Ureter (tissue), 1 donor: ENCODE measurements at regions not wholly inside any gene's neighbourhood (a gene's known extent, or its start where the extent isn't known, plus 50 kb on each side); places are given as distances from the start of the nearest gene placed in this dataset.
"Not testable (repeated sequence)": the region's sequence is repeated elsewhere in the genome, so short reads cannot be mapped to it uniquely, and the experiment has no call there.

Experiments used
- DNase-seq: peaks from one replicate; pipeline ENCODE4 v3.0.0-alpha.2; 2020; ENCODE audit warnings: low spot score
- donor health status: DM: yes; HTN: yes; CAD: no.

GRCh38 chr4:30837861-30838260 lies 117.7 kb downstream of the PCDH7 start:
- DNase-seq: no peak

DNA sequence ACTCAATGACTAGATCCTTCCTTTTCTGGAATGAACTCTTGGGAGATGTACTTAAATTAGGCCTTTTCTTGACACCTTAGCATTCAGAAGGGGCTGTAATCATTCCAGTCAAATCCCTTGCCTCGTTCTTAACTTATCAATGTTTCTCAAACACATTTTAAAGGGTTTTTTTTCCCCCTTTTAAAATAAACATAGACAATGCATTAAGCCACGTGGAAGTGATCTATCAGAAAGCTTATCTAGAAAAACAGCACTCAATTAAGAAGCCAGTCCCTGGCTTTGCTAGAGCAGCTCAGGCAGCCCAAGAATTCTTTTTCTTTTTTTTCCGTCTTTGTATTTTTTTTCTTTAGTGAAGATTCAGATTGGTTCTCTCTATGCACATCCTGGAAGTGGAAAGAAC lies 118.2 kb downstream of the PCDH7 start:
- no peak for DNase-seq

- DNase-seq: no peak
Observed at GRCh38 chr4:30839583-30840520, 119.7 kb downstream of the PCDH7 start.

- no peak for DNase-seq
Observed at GRCh38 chr4:30840571-30840970, 120.4 kb downstream of the PCDH7 start.

DNA sequence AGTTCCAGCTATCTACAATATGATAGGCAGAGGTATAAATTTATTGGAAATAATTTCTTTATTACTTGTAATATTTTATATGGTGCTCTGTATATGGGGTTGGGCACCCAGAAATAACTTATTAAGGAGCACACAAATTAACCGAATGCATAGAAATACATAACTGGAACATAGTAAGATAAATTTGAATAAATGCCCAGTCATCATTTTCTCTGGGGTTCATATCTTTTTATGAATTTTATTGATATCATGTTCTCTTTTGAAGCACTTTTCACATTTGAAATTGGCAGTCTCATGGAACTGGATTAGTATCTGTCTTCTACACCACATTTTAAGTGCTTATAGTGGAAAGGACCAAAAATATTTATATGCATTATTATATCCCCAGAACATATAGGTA lies 122.0 kb downstream of the PCDH7 start:
- no peak for DNase-seq

- no peak for DNase-seq
Observed at GRCh38 chr4:30842689-30843088, 122.5 kb downstream of the PCDH7 start.

GRCh38 chr4:30844861-30845582 lies 124.9 kb downstream of the PCDH7 start:
- no peak for DNase-seq

DNA sequence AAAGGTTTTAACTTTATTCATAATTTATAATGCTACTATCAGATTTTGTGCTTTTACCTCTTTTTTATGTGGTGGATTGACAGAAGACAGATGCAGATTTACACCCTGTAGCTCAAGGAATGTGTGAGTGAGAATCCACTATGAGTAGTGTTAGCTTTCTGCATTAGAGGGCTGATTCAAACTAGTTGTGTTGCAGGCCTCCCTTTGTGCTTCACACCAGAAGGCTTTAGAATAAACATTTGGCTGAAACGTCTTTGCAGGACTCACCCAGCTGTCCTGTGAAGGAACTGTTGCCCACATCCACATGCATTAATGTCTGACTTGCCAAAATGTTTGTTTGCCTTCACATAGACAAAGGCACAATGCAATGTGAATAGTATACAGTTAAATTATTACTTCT lies 127.0 kb downstream of the PCDH7 start:
- no peak for DNase-seq

- DNase-seq: no peak
Observed at GRCh38 chr4:30847958-30848357, 127.8 kb downstream of the PCDH7 start.

DNA sequence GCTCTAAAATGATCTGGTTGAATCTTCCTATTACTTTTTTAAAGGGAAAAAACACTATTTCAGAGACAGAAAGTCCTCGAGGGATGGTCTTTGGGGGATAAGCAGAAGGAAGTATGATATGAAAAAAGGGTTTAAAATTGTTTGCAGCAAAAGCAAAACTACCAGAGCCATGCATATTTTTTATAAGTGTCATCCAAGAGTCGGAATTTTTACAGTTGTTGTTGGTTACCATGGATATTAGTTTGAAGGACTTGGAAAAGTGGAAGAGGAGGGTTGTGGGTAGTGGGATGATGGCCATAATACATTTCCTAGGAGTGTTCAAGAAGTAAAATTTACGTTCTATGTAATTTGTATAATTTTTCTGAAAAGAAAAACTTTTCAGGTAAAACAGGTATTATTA lies 134.4 kb downstream of the PCDH7 start:
- DNase-seq: no peak

DNA sequence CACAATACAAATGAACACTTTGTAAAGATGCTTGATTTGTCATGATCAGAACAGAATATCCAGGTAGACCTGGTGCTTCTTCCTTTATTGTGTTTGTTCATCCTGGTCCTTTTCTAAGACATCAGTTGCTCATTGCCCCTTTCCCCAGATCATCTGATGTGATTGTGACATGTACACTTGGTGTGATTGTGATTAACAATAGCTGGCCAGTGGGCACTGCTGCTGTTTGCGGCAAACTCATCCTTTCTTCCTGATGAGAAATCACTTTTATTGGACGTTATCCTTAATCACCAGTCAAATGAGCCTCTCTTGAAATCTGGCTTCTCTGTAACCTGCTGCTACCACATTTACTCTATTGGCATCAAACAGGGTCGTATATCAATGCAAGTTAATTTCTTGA lies 135.1 kb downstream of the PCDH7 start:
- no peak for DNase-seq

- DNase-seq: no peak
Observed at GRCh38 chr4:30856795-30857564, 136.8 kb downstream of the PCDH7 start.

DNA sequence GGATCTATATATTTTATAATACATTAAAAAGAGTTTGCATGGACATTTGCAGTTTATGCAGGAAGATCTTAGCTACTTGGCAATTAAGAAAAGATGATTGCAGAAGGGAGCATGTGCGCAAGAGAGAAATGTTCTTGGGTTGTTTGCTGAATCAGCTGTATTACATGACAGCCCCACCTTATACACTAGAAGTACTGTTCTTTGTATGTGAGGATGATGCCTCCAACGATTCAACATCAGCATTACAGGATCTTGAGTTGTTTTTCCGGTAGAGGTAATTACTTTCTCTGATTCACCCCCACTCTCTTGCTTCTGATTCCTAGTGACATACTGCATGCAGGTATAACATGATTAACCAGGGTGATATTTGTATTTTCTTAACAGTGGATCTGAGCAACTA lies 140.8 kb downstream of the PCDH7 start:
- DNase-seq: no peak

DNA sequence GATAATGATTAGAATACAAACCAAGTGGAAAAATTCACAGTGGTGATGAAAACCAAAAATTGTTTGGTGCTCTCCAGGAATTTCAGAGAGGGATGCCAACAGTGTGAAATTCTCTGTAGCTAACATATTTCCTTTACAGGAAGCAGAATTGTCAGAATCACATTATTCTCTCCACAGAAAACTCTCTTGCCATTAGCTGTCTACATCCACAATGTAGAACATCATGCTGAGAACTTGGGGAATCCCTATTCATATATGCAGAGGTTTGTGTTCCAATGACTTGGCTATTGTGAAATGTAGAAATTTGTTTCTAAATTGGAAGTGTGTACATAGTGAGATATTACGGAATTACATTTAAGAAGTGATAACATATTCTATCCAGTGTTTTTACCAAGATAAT lies 142.0 kb downstream of the PCDH7 start:
- no peak for DNase-seq

DNA sequence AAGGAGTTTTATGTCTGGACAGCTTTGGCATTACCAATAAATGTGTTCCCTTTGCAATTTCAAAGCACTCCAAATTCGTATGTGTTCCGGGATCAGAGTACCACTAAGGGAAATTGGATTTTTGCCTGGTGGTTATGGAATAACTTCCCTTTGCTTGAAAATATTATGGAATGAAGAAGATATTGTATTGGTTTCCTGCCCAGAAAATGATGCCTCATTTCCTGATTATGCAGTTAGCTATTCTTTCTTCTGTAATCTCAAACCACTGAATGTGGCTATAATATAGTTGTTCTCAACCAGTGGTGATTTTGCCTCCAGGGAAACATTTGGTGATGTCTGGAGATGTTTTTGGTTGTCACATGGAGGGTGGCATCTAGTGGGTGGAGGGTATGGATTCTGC lies 142.9 kb downstream of the PCDH7 start:
- no peak for DNase-seq

DNA sequence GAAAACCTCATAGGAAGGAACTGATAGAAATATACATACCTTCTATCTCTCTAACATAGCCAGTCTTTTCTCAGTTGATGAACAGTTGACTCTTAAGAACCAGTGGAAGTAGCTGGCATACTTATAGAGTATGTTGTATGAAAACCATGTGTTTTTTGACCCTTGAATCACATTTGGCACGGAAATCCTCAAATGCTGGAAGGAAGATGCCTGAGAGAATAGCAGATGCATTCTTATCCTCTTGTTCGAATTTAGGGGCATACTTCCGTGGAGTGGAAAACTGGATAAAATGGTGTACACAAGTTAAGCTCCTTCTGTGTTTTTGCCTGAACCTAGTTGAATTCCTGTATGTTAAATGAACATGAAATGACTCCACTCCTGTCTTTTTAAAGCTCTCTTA lies 145.5 kb downstream of the PCDH7 start:
- DNase-seq: no peak

- no peak for DNase-seq
Observed at GRCh38 chr4:30866346-30866745, 146.2 kb downstream of the PCDH7 start.

DNA sequence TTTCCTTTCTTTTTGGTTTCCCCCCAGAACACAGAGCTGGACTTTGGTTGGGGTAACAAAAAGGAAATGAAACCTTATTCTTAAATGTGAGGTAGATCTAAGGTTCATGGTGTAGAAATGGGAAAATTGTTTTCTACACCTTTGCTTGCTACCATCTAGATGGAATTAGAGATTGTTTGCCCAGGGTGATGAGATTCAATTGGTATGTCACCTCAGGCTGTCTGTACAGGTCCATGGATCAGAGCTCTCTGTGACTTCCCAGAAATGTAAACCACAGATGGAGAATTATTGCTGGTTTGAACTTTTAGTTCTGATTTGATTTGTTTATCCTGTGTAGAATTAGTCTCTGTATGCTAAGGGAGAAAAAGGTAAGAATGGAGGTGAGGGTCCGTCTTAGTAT lies 146.7 kb downstream of the PCDH7 start:
- DNase-seq: no peak

- no peak for DNase-seq
Observed at GRCh38 chr4:30867427-30867826, 147.3 kb downstream of the PCDH7 start.

DNA sequence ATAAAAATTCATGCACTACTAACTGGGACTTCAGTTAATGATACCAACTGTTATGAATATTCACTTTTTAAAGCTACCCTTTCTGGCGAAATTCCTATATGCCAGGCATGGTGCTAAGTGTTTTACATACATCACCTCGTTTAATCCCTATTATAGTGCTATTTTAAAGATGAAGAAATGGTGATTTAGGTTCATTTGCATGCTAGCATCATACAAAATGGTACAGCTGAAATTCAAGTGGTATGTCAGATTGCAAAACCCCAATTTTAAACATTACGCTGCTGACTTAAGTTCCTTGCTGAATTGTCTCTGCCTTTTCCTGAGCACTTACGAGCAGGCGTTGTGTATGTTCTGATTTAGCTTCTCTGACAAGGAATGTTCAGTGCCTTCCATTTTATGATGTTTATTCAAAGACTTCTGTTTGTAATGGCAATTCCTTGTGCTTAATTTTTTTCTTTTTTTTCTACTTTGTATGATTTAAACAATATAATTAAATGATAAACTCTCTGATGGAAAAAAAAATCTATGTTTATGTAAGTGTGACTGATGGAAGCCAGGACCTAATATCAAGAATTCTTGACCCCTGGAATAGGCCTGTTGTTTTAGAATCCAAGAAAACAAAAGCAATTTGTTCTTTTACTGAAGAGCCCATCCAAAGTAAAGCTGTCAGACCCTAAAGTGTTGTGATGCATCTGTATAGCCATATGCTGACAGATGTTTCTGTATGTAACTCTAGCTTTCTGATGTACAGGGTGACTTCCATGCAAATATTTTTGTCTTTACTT lies 148.1 kb downstream of the PCDH7 start:
- no peak for DNase-seq

- DNase-seq: not testable (repeated sequence)
Observed at GRCh38 chr4:30869387-30869786, 149.2 kb downstream of the PCDH7 start.

GRCh38 chr4:30870513-30870912 lies 150.3 kb downstream of the PCDH7 start:
- no peak for DNase-seq
